Spleen (tissue), 11 donors: ENCODE measurements at regions not wholly inside any gene's neighbourhood (a gene's known extent, or its start where the extent isn't known, plus 50 kb on each side); places are given as distances from the start of the nearest gene placed in this dataset.

Experiments used
- DNase-seq: peaks from one replicate; pipeline ENCODE4 v3.0.0-alpha.2; 2020
- H3K27ac ChIP-seq, 8 donors: fragments of 200-600 bp; sonication (generic) in 7 of 8; 1 replicate in 4 of 8; 2 replicates in 4 of 8; pipeline versions ENCODE4 v1.5.0 to v1.8.0; 2016 to 2021; ENCODE audit warnings: inconsistent platforms in 4 of 8, mild to moderate bottlenecking in 4 of 8, moderate library complexity in 1 of 8
- H3K27me3 ChIP-seq, 7 donors: fragments of 200-600 bp; sonication (generic) in 6 of 7; replicated peaks in 1 of 7; 1 replicate in 4 of 7; 2 replicates in 3 of 7; pipeline versions ENCODE4 v1.5.0 to v1.8.0; 2016 to 2021; ENCODE audit warnings: inconsistent platforms in 3 of 7, mild to moderate bottlenecking in 1 of 7
- H3K36me3 ChIP-seq, 6 donors: fragments of 200-600 bp; sonication (generic) in 5 of 6; 1 replicate in 4 of 6; 2 replicates in 2 of 6; pipeline versions ENCODE4 v1.5.0 to v1.8.0; 2016 to 2021; ENCODE audit warnings: inconsistent platforms in 2 of 6
- H3K4me1 ChIP-seq, 6 donors: fragments of 200-600 bp; sonication (generic) in 5 of 6; 1 replicate in 3 of 6; 2 replicates in 3 of 6; pipeline versions ENCODE4 v1.5.0 to v1.8.0; 2016 to 2021; ENCODE audit warnings: inconsistent platforms in 3 of 6
- H3K4me3 ChIP-seq, 8 donors: fragments of 200-600 bp; sonication (generic) in 7 of 8; 1 replicate in 4 of 8; 2 replicates in 4 of 8; pipeline versions ENCODE4 v1.5.0 to v1.8.0; 2016 to 2021; ENCODE audit warnings: inconsistent platforms in 4 of 8, mild to moderate bottlenecking in 4 of 8, moderate library complexity in 2 of 8
- H3K9me3 ChIP-seq, 8 donors: fragments of 200-600 bp; sonication (generic) in 7 of 8; 1 replicate in 4 of 8; 2 replicates in 4 of 8; pipeline versions ENCODE4 v1.5.0 to v1.8.0; 2016 to 2021; ENCODE audit warnings: inconsistent platforms in 4 of 8
- CTCF ChIP-seq, 11 experiments: fragments of 200-600 bp in 7 of 11; fragments of 450-650 bp in 4 of 11; sonication (generic) in 4 of 11; IDR thresholded peaks in 8 of 11; conservative IDR thresholded peaks in 3 of 11; 1 replicate in 7 of 11; 2 replicates in 4 of 11; pipeline versions ENCODE4 v1.4.0 to v1.8.0; 2016 to 2021; ENCODE audit warnings: antibody characterized with exemption in 11 of 11, inconsistent platforms in 4 of 11, mild to moderate bottlenecking in 1 of 11
- POLR2A ChIP-seq, 3 donors: fragments of 450-650 bp; IDR thresholded peaks; one replicate each; pipeline ENCODE4 v1.5.1; 2017; ENCODE audit warnings: antibody characterized with exemption in 3 of 3, mild to moderate bottlenecking in 1 of 3
- POLR2AphosphoS5 ChIP-seq, 3 donors: sonication (generic); formaldehyde crosslinking; IDR thresholded peaks; one replicate each; pipeline ENCODE4 v1.5.1; 2017; ENCODE audit warnings: antibody characterized with exemption in 3 of 3
- WGBS, 5 donors: extraction: QIAGEN DNeasy Blood & Tissue Kit in 3 of 5; methylation state at CpG; one replicate each; pipeline versions ENCODE4 v1.1.5 to v1.1.7; 2013 to 2018; 5-methylcytosine and 5-hydroxymethylcytosine counted together
- intact Hi-C: fragments of 100-400 bp; cut with DNase I; formaldehyde crosslinking; loops from one replicate; pipeline ENCODE4 v1.15.0; 2023; ENCODE audit warnings: low total_unique reads
- donor health status: healthy with polysubstance abuse.
- donor health status: DM: no; HTN: no; CAD: no; lungs with moderate emphysema.
- donor health status: DM: no; HTN: no; CAD: no.
- donor health status: Bipolar disorder and iron deficiency.
- donor health status: healthy.
- donor health status: DM: no; HTN: no; CAD: no.
- donor health status: DM: yes; HTN: yes; CAD: no.

GRCh38 chr16:14350081-14350480 is 279.0 kb downstream of the MRTFB start:
- Histone ChIP-seq H3K36me3 (no peaks in the 10 kb centered on the region), H3K27me3 (no peaks in the 10 kb centered on the region), H3K4me1 (peaks cover 0 to 7% (median 5%) of the 10 kb centered on the region in 6 donors), H3K4me3 (no peak overlapping the region), H3K9me3 (peaks cover 0 to 10% (median 0%) of the 10 kb centered on the region in 8 donors), H3K27ac (no peak overlapping the region)
- WGBS, 5 donors = 76 to 84% (median 80%) methylated on average over 7 to 8 of the region's 8 CpGs
- intact Hi-C loops = no loop called here
- DNase-seq = no peak
- no peak for TF ChIP-seq POLR2A (IDR thresholded peaks at IDR 0.05)
- TF ChIP-seq POLR2AphosphoS5 (IDR thresholded peaks at IDR 0.05) = no peak
- no peak for TF ChIP-seq CTCF (IDR thresholded peaks at IDR 0.05 in 8 of 11, conservative IDR thresholded peaks at IDR 0.05 in 3 of 11)

- Histone ChIP-seq H3K9me3 (peaks cover 0 to 12% (median 0%) of the 10 kb centered on the region in 8 donors), H3K27me3 (no peaks in the 10 kb centered on the region), H3K27ac (no peak overlapping the region), H3K36me3 (no peaks in the 10 kb centered on the region), H3K4me1 (no peaks in the 10 kb centered on the region), H3K4me3 (no peak overlapping the region)
- 76 to 86% (median 81%) methylated on average over 12 of the region's 12 CpGs for WGBS, 5 donors
- TF ChIP-seq POLR2A (IDR thresholded peaks at IDR 0.05) (no peak), CTCF (IDR thresholded peaks at IDR 0.05 in 8 of 11, conservative IDR thresholded peaks at IDR 0.05 in 3 of 11) (no peak), POLR2AphosphoS5 (IDR thresholded peaks at IDR 0.05) (no peak)
- intact Hi-C loops = no loop called here
- no peak for DNase-seq
Measured at GRCh38 chr16:14347706-14348105, 276.6 kb downstream of the MRTFB start.

GRCh38 chr16:14346278-14347142 is 275.4 kb downstream of the MRTFB start:
- WGBS, 5 donors = 77 to 93% (median 87%) methylated on average over 9 of the region's 9 CpGs
- intact Hi-C loops = no loop called here
- TF ChIP-seq POLR2AphosphoS5 (IDR thresholded peaks at IDR 0.05) (no peak), POLR2A (IDR thresholded peaks at IDR 0.05) (no peak), CTCF (IDR thresholded peaks at IDR 0.05 in 8 of 11, conservative IDR thresholded peaks at IDR 0.05 in 3 of 11) (no peak)

DNA sequence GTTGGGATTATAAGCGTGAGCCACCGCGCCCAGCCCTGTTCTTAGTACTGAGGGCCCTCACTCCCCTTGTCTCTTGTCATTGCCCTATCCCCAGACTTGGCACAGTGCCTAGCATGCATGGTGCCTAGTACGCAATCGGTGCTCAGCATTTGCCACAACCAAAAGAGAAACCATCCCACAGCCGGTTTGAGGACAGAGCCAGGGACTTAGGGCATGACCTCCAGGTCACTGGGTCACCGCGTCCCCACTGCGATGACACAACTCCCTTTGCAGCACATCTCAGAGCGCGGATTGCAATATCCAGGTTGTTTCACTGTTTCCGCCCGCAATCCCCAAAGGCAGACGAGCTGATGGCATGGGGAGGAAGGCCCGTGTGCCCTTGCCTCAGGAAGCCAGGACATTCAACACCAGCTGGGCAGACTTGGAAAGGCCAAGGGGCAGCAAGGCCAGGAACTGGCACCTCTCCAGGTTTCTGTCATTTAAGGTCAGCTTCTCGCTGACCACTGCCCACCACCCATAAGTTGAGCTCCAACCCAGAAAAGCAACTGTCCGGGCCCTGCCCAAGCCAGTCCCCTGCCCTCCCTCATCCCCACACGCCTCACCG is 274.5 kb downstream of the MRTFB start:
- Histone ChIP-seq H3K9me3 (peaks cover 0 to 30% (median 13%) of the 10 kb centered on the region in 8 donors), H3K4me1 (no peaks in the 10 kb centered on the region), H3K4me3 (no peak overlapping the region), H3K27ac (no peak overlapping the region), H3K27me3 (no peaks in the 10 kb centered on the region), H3K36me3 (no peaks in the 10 kb centered on the region)
- 79 to 87% (median 85%) methylated on average over 18 to 19 of the region's 19 CpGs for WGBS, 5 donors
- DNase-seq = no peak
- intact Hi-C loops = no loop called here
- TF ChIP-seq POLR2AphosphoS5 (IDR thresholded peaks at IDR 0.05) = peak in 1 of 3 donors; percentile 40
- no peak for TF ChIP-seq POLR2A (IDR thresholded peaks at IDR 0.05)
- no peak for TF ChIP-seq CTCF (IDR thresholded peaks at IDR 0.05 in 8 of 11, conservative IDR thresholded peaks at IDR 0.05 in 3 of 11)

More at GRCh38 chr16:14346278-14347142, 275.4 kb downstream of the MRTFB start:
- H3K27me3 ChIP-seq = no peaks in the 10 kb centered on the region
- H3K9me3 ChIP-seq = peaks cover 0 to 23% (median 10%) of the 10 kb centered on the region in 8 donors
- H3K27ac ChIP-seq = no peak overlapping the region
- no peaks in the 10 kb centered on the region for H3K4me1 ChIP-seq
- no peak for DNase-seq
- no peaks in the 10 kb centered on the region for H3K36me3 ChIP-seq
- no peak overlapping the region for H3K4me3 ChIP-seq
